ENCODE measurements at regions not wholly inside any gene's neighbourhood (a gene's known extent, or its start where the extent isn't known, plus 50 kb on each side); places are given as distances from the start of the nearest gene placed in this dataset.

GRCh38 chr2:43136876-43137275, 89.5 kb downstream of the ZFP36L2 start:
- DNase-seq (peak; percentile 98), ATAC-seq (peak; percentile 69)
- intact Hi-C loops (cut with micrococcal nuclease) = loop anchor here (1.0 to 5.0 kb wide), 3 partner anchors 35 to 83 kb away; no protein-coding TSS in a partner anchor
- Mint-ChIP-seq H3K4me3 (peak overlapping the region; percentile 73), H3K9me3 (no peaks in the 10 kb centered on the region), H3K27ac (peak overlapping the region; percentile 95), H3K4me1 (ENCODE audit: low read depth) (peaks cover 81% of the 10 kb centered on the region), H3K27me3 (no peaks in the 10 kb centered on the region), H3K36me3 (ENCODE audit: low read depth) (peaks cover 14% of the 10 kb centered on the region)
- TF ChIP-seq, protein P1, sequence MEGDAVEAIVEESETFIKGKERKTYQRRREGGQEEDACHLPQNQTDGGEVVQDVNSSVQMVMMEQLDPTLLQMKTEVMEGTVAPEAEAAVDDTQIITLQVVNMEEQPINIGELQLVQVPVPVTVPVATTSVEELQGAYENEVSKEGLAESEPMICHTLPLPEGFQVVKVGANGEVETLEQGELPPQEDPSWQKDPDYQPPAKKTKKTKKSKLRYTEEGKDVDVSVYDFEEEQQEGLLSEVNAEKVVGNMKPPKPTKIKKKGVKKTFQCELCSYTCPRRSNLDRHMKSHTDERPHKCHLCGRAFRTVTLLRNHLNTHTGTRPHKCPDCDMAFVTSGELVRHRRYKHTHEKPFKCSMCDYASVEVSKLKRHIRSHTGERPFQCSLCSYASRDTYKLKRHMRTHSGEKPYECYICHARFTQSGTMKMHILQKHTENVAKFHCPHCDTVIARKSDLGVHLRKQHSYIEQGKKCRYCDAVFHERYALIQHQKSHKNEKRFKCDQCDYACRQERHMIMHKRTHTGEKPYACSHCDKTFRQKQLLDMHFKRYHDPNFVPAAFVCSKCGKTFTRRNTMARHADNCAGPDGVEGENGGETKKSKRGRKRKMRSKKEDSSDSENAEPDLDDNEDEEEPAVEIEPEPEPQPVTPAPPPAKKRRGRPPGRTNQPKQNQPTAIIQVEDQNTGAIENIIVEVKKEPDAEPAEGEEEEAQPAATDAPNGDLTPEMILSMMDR (IDR thresholded peaks at IDR 0.05) = no peak
- ChIA-PET CTCF (interaction anchor here (0.7 to 24.5 kb wide), 5 partner anchors 13 to 87 kb away, joined by 3 to 647 read pairs (median 16); partner anchors contain the start of gene ZFP36L2), POLR2A (interaction anchor here (1.0 to 20.8 kb wide), 9 partner anchors 10 to 86 kb away, joined by 3 to 549 read pairs (median 4); partner anchors contain the start of gene ZFP36L2)

- H3K27me3 Mint-ChIP-seq = no peaks in the 10 kb centered on the region
- ChIA-PET CTCF (interaction anchor here (0.6 to 24.5 kb wide), 7 partner anchors 9 to 88 kb away, joined by 3 to 647 read pairs (median 5); partner anchors contain the start of gene ZFP36L2), POLR2A (interaction anchor here (1.0 to 20.8 kb wide), 11 partner anchors 9 to 87 kb away, joined by 3 to 549 read pairs (median 4); partner anchors contain the start of gene ZFP36L2)
- H3K4me1 Mint-ChIP-seq (ENCODE audit: low read depth) = peaks cover 84% of the 10 kb centered on the region
- peaks cover 14% of the 10 kb centered on the region for H3K36me3 Mint-ChIP-seq (ENCODE audit: low read depth)
- peak overlapping the region; percentile 95 for H3K27ac Mint-ChIP-seq
- peak overlapping the region; percentile 73 for H3K4me3 Mint-ChIP-seq
- intact Hi-C loops (cut with micrococcal nuclease) = loop anchor here (1.0 to 5.0 kb wide), 3 partner anchors 36 to 84 kb away; no protein-coding TSS in a partner anchor
- DNase-seq = no peak
- TF ChIP-seq, protein P1 (IDR thresholded peaks at IDR 0.05) = no peak
- ATAC-seq = no peak
- no peaks in the 10 kb centered on the region for H3K9me3 Mint-ChIP-seq
These were observed 90.2 kb downstream of the ZFP36L2 start for GRCh38 chr2:43136011-43136799.

DNA sequence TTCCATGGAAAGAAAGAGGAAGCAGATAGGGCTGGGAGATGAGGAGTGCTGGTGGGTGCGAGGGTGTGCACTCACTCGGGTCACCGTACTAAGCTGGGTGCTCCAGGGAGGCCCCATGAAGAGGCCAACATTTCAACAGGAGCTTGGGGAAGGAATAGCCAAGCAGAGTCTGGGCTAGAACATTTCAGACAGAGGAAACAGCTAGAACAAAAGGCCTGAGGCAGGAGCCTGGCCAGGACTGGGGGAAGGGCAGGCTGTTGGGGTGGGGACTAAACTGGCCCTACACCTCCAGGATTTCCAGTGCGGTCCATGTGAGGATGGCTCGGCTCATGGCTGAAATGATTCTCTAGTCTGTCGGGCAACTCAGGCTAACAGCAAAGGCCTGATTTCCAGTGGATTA, 90.8 kb downstream of the ZFP36L2 start:
- no peak for DNase-seq

GRCh38 chr2:43134571-43134889, 91.9 kb downstream of the ZFP36L2 start:
- ChIA-PET CTCF (interaction anchor here (1.0 to 24.5 kb wide), 9 partner anchors 8 to 89 kb away, joined by 4 to 647 read pairs (median 6); partner anchors contain the start of gene ZFP36L2), POLR2A (interaction anchor here (0.7 to 20.8 kb wide), 12 partner anchors 12 to 89 kb away, joined by 3 to 549 read pairs (median 4); partner anchors contain the start of gene ZFP36L2)
- Mint-ChIP-seq H3K27ac (peak overlapping the region; percentile 95), H3K4me3 (peak overlapping the region; percentile 21), H3K27me3 (no peaks in the 10 kb centered on the region), H3K4me1 (ENCODE audit: low read depth) (peaks cover 90% of the 10 kb centered on the region), H3K9me3 (no peaks in the 10 kb centered on the region), H3K36me3 (ENCODE audit: low read depth) (peaks cover 8% of the 10 kb centered on the region)
- intact Hi-C loops (cut with micrococcal nuclease) = loop anchor here (5.0 kb wide), 1 partner anchor 77 kb away; no protein-coding TSS in a partner anchor
- no peak for ATAC-seq
- TF ChIP-seq, protein P1 (IDR thresholded peaks at IDR 0.05) = no peak
- no peak for DNase-seq

More for the DNA sequence above, 90.8 kb downstream of the ZFP36L2 start:
- peaks cover 14% of the 10 kb centered on the region for H3K36me3 Mint-ChIP-seq (ENCODE audit: low read depth)
- ChIA-PET POLR2A (interaction anchor here (1.0 to 20.8 kb wide), 8 partner anchors 8 to 88 kb away, joined by 3 to 549 read pairs (median 4); partner anchors contain the start of gene ZFP36L2), CTCF (interaction anchor here (0.6 to 24.5 kb wide), 8 partner anchors 9 to 88 kb away, joined by 3 to 647 read pairs (median 7); partner anchors contain the start of gene ZFP36L2)
- no peaks in the 10 kb centered on the region for H3K9me3 Mint-ChIP-seq
- no peaks in the 10 kb centered on the region for H3K27me3 Mint-ChIP-seq
- H3K27ac Mint-ChIP-seq = peak overlapping the region; percentile 95
- no peak for ATAC-seq
- TF ChIP-seq, protein P1 (IDR thresholded peaks at IDR 0.05) = no peak
- intact Hi-C loops (cut with micrococcal nuclease) = loop anchor here (5.0 kb wide), 1 partner anchor 37 kb away; no protein-coding TSS in a partner anchor
- peak overlapping the region; percentile 73 for H3K4me3 Mint-ChIP-seq
- peaks cover 90% of the 10 kb centered on the region for H3K4me1 Mint-ChIP-seq (ENCODE audit: low read depth)

Data from activated CD8-positive, alpha-beta T cell treated with anti-CD3 and anti-CD28 coated beads for 36 hours (primary cell).